HG02884 (cell line): ENCODE measurements at regions not wholly inside any gene's neighbourhood (a gene's known extent, or its start where the extent isn't known, plus 50 kb on each side); places are given as distances from the start of the nearest gene placed in this dataset.

Experiments used
- ATAC-seq: cut with Tn5 transposase; IDR thresholded peaks from one replicate; pipeline ENCODE4 v1.9.1; 2021; ENCODE audit warnings: mild to moderate bottlenecking, moderate library complexity; ENCODE audit not compliant: unreplicated experiment

GRCh38 chr20:61159957-61160686 lies 91.9 kb upstream of the CDH4 start:
- no peak for ATAC-seq

GRCh38 chr20:61161726-61162390 lies 90.2 kb upstream of the CDH4 start:
- no peak for ATAC-seq

GRCh38 chr20:61162451-61162850 lies 89.6 kb upstream of the CDH4 start:
- no peak for ATAC-seq

- ATAC-seq: no peak
Observed at GRCh38 chr20:61163031-61163430, 89.0 kb upstream of the CDH4 start.

- ATAC-seq: no peak
Observed at GRCh38 chr20:61166324-61166723, 85.7 kb upstream of the CDH4 start.

GRCh38 chr20:61168605-61169004 lies 83.5 kb upstream of the CDH4 start:
- ATAC-seq: no peak

- ATAC-seq: no peak
Observed at GRCh38 chr20:61169874-61170273, 82.2 kb upstream of the CDH4 start.

- ATAC-seq: no peak
Observed at GRCh38 chr20:61170496-61171320, 81.4 kb upstream of the CDH4 start.

GRCh38 chr20:61173267-61173666 lies 78.8 kb upstream of the CDH4 start:
- ATAC-seq: no peak

- ATAC-seq: no peak
Observed at GRCh38 chr20:61173961-61174725, 77.9 kb upstream of the CDH4 start.

- no peak for ATAC-seq
Observed at GRCh38 chr20:61176874-61177273, 75.2 kb upstream of the CDH4 start.

- ATAC-seq: no peak
Observed at GRCh38 chr20:61178551-61179071, 73.5 kb upstream of the CDH4 start.

- ATAC-seq: no peak
Observed at GRCh38 chr20:61184194-61184593, 67.9 kb upstream of the CDH4 start.

- ATAC-seq: no peak
Observed at GRCh38 chr20:61185181-61185580, 66.9 kb upstream of the CDH4 start.

GRCh38 chr20:61185841-61186601 lies 66.0 kb upstream of the CDH4 start:
- no peak for ATAC-seq

- no peak for ATAC-seq
Observed at GRCh38 chr20:61186771-61187472, 65.1 kb upstream of the CDH4 start.

GRCh38 chr20:61189534-61189933 lies 62.5 kb upstream of the CDH4 start:
- no peak for ATAC-seq

- no peak for ATAC-seq
Observed at GRCh38 chr20:61191096-61191495, 61.0 kb upstream of the CDH4 start.

GRCh38 chr20:61192337-61192950 lies 59.6 kb upstream of the CDH4 start:
- ATAC-seq: no peak
